ENCODE measurements at regions not wholly inside any gene's neighbourhood (a gene's known extent, or its start where the extent isn't known, plus 50 kb on each side); places are given as distances from the start of the nearest gene placed in this dataset.

DNA sequence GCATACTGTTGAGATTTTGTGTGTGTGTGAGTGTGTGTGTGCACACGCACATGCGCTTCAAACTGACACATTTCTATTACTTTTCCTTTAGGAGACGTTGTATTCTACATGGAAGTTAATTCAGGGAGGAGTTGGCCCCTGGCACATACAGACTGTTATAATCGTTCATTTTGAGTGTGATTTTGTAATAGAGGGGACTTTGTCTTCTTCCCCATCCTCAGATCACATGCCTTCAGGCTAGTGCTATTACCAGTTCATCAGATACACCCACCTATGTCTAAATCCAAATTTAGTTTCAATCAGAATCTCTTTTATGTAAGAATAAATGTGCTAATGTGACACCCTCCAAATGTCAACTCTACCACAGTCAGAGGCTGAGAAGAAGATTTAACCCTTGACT lies 90.2 kb downstream of the FBXO4 start:
- peaks cover 0 to 9% (median 5%) of the 10 kb centered on the region in 4 donors for H3K4me1 ChIP-seq (ENCODE audit: control insufficient read depth in 4 of 4, insufficient read depth in 4 of 4, low read length in 3 of 4)
- no peak overlapping the region for H3K9ac ChIP-seq (ENCODE audit: low read depth in 1 of 2, low read length in 2 of 2)
- WGBS, result 45% methylated on average over 4 of the region's 4 CpGs
- no peaks in the 10 kb centered on the region for H3K27me3 ChIP-seq (ENCODE audit: control insufficient read depth in 4 of 4, insufficient read depth in 4 of 4, low read length in 3 of 4)
- no peak for DNase-seq (ENCODE audit: low spot score)
- H3K9me3 ChIP-seq (ENCODE audit: control insufficient read depth in 4 of 4, low read length in 3 of 4), result no peaks in the 10 kb centered on the region
- TF ChIP-seq SP1 (IDR thresholded peaks at IDR 0.05), result no peak
- TF ChIP-seq RXRA (IDR thresholded peaks at IDR 0.05), result peak in 1 of 2 donors; percentile 20
- no peak for TF ChIP-seq EGR1 (IDR thresholded peaks at IDR 0.05; ENCODE audit: low read depth in 2 of 2)
- TF ChIP-seq FOXA1 (IDR thresholded peaks at IDR 0.05), result no peak
- TF ChIP-seq HNF4G (IDR thresholded peaks at IDR 0.05), result peak; percentile 5
- TF ChIP-seq YY1 (IDR thresholded peaks at IDR 0.05), result no peak
- TF ChIP-seq TAF1 (conservative IDR thresholded peaks at IDR 0.05), result no peak
- TF ChIP-seq, protein P1, sequence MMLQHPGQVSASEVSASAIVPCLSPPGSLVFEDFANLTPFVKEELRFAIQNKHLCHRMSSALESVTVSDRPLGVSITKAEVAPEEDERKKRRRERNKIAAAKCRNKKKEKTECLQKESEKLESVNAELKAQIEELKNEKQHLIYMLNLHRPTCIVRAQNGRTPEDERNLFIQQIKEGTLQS (IDR thresholded peaks at IDR 0.05), result no peak
- TF ChIP-seq NR2F2 (IDR thresholded peaks at IDR 0.05), result no peak
- TF ChIP-seq HNF4A (conservative IDR thresholded peaks at IDR 0.05), result peak; percentile 49 to 63
- TF ChIP-seq, protein P2, sequence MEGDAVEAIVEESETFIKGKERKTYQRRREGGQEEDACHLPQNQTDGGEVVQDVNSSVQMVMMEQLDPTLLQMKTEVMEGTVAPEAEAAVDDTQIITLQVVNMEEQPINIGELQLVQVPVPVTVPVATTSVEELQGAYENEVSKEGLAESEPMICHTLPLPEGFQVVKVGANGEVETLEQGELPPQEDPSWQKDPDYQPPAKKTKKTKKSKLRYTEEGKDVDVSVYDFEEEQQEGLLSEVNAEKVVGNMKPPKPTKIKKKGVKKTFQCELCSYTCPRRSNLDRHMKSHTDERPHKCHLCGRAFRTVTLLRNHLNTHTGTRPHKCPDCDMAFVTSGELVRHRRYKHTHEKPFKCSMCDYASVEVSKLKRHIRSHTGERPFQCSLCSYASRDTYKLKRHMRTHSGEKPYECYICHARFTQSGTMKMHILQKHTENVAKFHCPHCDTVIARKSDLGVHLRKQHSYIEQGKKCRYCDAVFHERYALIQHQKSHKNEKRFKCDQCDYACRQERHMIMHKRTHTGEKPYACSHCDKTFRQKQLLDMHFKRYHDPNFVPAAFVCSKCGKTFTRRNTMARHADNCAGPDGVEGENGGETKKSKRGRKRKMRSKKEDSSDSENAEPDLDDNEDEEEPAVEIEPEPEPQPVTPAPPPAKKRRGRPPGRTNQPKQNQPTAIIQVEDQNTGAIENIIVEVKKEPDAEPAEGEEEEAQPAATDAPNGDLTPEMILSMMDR (IDR thresholded peaks at IDR 0.05; ENCODE audit: low read depth, low read length, missing input control), result no peak
- TF ChIP-seq JUND (IDR thresholded peaks at IDR 0.05), result no peak
- H3K36me3 ChIP-seq (ENCODE audit: control insufficient read depth in 4 of 4, insufficient read depth in 3 of 4, low read depth in 1 of 4, low read length in 3 of 4), result no peaks in the 10 kb centered on the region
- no peak overlapping the region for H3K4me3 ChIP-seq (ENCODE audit: low read depth in 1 of 3, low read length in 3 of 3)
- no peak overlapping the region for H3K27ac ChIP-seq (ENCODE audit: low read depth in 1 of 2, low read length in 2 of 2)

DNA sequence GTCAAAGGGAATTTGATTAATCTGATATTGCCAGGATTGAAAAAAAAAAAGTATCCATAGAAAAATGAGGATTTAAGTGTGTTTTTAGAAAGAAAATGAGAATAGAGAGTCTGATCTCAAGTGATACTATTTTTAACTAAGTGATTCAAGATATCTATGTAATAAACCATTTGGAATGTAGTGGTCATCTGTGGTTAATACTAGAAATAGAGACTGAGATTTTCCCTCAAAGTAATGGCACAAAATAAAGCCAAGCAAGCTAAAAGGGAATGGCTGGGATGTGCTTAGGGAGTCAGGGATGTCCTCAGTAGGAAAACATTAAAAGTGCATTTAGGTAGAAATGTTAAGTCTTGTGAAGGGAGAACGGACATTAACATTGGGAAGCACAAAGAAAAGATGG lies 90.6 kb downstream of the FBXO4 start:
- TF ChIP-seq TAF1 (conservative IDR thresholded peaks at IDR 0.05), result no peak
- TF ChIP-seq YY1 (IDR thresholded peaks at IDR 0.05), result no peak
- TF ChIP-seq, protein P2 (IDR thresholded peaks at IDR 0.05; ENCODE audit: low read depth, low read length, missing input control), result no peak
- no peak for TF ChIP-seq NR2F2 (IDR thresholded peaks at IDR 0.05)
- no peak for TF ChIP-seq SP1 (IDR thresholded peaks at IDR 0.05)
- no peak for TF ChIP-seq HNF4A (conservative IDR thresholded peaks at IDR 0.05)
- no peak for TF ChIP-seq GABPA (IDR thresholded peaks at IDR 0.05 in 1 of 2, conservative IDR thresholded peaks at IDR 0.05 in 1 of 2)
- no peak for TF ChIP-seq RAD21 (IDR thresholded peaks at IDR 0.05)
- no peak for TF ChIP-seq JUND (IDR thresholded peaks at IDR 0.05)
- TF ChIP-seq RXRA (IDR thresholded peaks at IDR 0.05), result no peak
- no peak for TF ChIP-seq HNF4G (IDR thresholded peaks at IDR 0.05)
- TF ChIP-seq, protein P3, sequence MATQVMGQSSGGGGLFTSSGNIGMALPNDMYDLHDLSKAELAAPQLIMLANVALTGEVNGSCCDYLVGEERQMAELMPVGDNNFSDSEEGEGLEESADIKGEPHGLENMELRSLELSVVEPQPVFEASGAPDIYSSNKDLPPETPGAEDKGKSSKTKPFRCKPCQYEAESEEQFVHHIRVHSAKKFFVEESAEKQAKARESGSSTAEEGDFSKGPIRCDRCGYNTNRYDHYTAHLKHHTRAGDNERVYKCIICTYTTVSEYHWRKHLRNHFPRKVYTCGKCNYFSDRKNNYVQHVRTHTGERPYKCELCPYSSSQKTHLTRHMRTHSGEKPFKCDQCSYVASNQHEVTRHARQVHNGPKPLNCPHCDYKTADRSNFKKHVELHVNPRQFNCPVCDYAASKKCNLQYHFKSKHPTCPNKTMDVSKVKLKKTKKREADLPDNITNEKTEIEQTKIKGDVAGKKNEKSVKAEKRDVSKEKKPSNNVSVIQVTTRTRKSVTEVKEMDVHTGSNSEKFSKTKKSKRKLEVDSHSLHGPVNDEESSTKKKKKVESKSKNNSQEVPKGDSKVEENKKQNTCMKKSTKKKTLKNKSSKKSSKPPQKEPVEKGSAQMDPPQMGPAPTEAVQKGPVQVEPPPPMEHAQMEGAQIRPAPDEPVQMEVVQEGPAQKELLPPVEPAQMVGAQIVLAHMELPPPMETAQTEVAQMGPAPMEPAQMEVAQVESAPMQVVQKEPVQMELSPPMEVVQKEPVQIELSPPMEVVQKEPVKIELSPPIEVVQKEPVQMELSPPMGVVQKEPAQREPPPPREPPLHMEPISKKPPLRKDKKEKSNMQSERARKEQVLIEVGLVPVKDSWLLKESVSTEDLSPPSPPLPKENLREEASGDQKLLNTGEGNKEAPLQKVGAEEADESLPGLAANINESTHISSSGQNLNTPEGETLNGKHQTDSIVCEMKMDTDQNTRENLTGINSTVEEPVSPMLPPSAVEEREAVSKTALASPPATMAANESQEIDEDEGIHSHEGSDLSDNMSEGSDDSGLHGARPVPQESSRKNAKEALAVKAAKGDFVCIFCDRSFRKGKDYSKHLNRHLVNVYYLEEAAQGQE (IDR thresholded peaks at IDR 0.05), result no peak
- TF ChIP-seq, protein P1 (IDR thresholded peaks at IDR 0.05), result no peak
- TF ChIP-seq, protein P4, sequence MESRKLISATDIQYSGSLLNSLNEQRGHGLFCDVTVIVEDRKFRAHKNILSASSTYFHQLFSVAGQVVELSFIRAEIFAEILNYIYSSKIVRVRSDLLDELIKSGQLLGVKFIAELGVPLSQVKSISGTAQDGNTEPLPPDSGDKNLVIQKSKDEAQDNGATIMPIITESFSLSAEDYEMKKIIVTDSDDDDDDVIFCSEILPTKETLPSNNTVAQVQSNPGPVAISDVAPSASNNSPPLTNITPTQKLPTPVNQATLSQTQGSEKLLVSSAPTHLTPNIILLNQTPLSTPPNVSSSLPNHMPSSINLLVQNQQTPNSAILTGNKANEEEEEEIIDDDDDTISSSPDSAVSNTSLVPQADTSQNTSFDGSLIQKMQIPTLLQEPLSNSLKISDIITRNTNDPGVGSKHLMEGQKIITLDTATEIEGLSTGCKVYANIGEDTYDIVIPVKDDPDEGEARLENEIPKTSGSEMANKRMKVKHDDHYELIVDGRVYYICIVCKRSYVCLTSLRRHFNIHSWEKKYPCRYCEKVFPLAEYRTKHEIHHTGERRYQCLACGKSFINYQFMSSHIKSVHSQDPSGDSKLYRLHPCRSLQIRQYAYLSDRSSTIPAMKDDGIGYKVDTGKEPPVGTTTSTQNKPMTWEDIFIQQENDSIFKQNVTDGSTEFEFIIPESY (IDR thresholded peaks at IDR 0.05), result no peak
- TF ChIP-seq, protein P5, sequence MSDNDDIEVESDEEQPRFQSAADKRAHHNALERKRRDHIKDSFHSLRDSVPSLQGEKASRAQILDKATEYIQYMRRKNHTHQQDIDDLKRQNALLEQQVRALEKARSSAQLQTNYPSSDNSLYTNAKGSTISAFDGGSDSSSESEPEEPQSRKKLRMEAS (IDR thresholded peaks at IDR 0.05), result no peak
- WGBS, result 79% methylated on average over 1 of the region's 1 CpG
- H3K27ac ChIP-seq (ENCODE audit: low read depth in 1 of 2, low read length in 2 of 2), result no peak overlapping the region

More for the DNA sequence above, 90.6 kb downstream of the FBXO4 start:
- DNase-seq (ENCODE audit: low spot score), result no peak
- Histone ChIP-seq H3K36me3 (ENCODE audit: control insufficient read depth in 4 of 4, insufficient read depth in 3 of 4, low read depth in 1 of 4, low read length in 3 of 4) (no peaks in the 10 kb centered on the region), H3K9ac (ENCODE audit: low read depth in 1 of 2, low read length in 2 of 2) (no peak overlapping the region), H3K4me3 (ENCODE audit: low read depth in 1 of 3, low read length in 3 of 3) (no peak overlapping the region), H3K9me3 (ENCODE audit: control insufficient read depth in 4 of 4, low read length in 3 of 4) (no peaks in the 10 kb centered on the region), H3K4me1 (ENCODE audit: control insufficient read depth in 4 of 4, insufficient read depth in 4 of 4, low read length in 3 of 4) (peaks cover 0 to 9% (median 5%) of the 10 kb centered on the region in 4 donors), H3K27me3 (ENCODE audit: control insufficient read depth in 4 of 4, insufficient read depth in 4 of 4, low read length in 3 of 4) (no peaks in the 10 kb centered on the region)

All from liver (tissue), 8 donors.